GM18520 (cell line): ENCODE measurements at regions not wholly inside any gene's neighbourhood (a gene's known extent, or its start where the extent isn't known, plus 50 kb on each side); places are given as distances from the start of the nearest gene placed in this dataset.
"Not testable (repeated sequence)": the region's sequence is repeated elsewhere in the genome, so short reads cannot be mapped to it uniquely, and the experiment has no call there.

ENCODE experiments used
- ATAC-seq: cut with Tn5 transposase; IDR thresholded peaks from one replicate; pipeline ENCODE4 v1.9.1; 2021; ENCODE audit not compliant: unreplicated experiment

- ATAC-seq = no peak
Measured at GRCh38 chr1:60950224-60951063, 131.9 kb upstream of the NFIA start.

DNA sequence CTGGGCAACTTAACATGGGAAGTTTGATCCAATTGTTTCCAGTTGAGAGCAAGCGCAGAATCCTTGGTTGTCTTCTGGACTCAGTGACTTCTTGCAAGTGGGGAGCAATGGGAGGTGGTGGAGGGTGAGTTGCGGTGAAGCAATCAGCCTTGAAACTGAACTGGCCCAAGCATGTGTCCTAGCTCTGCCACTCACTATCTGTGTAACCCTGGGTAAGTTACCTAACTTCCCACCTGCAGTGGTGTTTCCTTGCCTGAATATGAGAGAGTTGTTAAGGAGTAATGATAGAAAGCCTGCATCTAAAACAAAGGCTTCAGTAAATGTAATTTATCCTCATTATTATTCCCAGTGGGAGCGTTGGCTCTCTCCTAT lies 132.5 kb upstream of the NFIA start:
- ATAC-seq = no peak

DNA sequence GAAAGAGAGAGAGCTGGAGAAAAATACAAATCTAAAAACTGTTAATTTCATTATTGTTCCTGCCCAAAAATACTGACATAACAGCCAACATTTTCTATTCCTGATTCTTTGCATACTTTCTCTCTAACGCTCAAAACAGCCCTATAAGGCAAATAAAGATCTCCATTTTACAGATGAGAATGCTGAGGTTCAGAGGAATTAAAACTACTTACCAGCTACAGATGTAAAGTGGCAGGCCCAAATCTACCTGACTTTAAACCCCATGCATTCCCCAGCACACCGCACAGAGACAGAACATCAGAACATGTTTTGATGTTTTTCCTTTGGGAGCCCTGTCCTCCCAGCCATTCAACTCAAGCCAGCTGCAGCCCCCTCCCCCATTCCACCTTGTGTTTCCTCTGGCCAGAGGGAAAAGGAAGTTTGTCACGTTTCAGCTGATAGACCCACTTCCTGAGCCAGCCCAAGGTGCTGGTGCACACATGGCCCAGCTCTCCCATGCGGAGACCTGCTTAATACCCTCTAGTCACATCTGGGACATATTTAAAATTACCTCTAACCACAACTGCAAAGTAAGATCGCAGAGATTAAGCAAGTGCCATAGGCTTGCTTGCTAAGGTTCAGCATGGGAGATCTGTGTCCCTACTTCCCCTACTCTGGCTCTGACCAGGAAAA lies 133.1 kb upstream of the NFIA start:
- ATAC-seq = no peak

DNA sequence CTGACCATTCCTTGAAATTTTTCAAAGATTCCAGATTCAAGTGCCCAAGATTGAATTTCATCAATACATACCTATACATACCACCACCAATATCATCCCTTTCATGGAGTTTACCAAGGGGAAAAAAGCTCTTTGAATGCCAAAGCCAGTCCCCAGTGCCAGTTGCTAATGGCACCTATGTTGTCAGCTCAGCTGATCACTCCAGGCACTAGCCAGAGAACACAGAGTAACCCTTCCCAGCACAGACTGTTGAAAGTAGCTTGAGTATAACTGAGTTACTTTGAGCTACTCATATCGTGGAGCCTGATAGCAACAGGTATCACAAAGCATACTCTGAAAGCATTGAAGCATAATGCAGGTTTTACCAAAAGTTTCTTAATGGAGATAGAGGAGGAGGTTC lies 133.9 kb upstream of the NFIA start:
- ATAC-seq = no peak

GRCh38 chr1:60947367-60947766 lies 135.0 kb upstream of the NFIA start:
- no peak for ATAC-seq

DNA sequence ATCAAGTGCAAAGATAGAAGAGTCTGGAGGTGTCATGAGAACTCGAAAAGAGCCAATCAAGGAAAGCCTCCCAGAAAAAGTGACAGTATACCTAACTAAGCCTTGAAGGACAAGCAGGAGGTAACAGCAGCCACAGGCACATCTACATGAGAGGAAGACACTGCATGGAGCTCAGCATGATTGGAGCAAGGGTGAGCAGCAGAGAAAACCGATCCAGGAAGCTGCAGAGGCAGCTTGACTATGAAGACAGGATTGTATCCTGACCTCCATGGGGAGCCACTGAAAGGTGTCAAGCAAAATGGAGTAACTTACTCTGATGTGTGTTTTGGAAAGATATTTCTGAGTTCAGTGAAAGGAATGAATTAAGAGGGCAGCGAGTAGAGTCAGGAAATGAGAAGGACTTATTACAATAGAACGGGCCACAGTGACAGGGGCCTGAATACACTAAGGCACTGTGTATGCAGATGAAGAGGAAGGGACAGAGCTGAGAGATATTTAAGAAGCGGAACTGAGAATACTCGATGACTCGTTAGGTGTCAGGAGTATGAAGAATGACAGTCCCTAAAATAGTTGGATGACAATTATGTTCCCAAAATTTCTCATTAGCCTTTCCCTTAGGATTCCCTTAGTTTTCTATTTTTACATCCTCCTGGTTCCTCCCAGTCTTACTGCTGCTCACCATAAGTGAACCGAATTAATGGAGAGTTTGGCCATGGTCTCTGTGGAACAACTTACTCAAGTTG lies 139.3 kb upstream of the NFIA start:
- ATAC-seq = peak; percentile 93

- ATAC-seq = no peak
Measured at GRCh38 chr1:60942291-60942690, 140.1 kb upstream of the NFIA start.

GRCh38 chr1:60940685-60941084 lies 141.7 kb upstream of the NFIA start:
- not testable (repeated sequence) for ATAC-seq

DNA sequence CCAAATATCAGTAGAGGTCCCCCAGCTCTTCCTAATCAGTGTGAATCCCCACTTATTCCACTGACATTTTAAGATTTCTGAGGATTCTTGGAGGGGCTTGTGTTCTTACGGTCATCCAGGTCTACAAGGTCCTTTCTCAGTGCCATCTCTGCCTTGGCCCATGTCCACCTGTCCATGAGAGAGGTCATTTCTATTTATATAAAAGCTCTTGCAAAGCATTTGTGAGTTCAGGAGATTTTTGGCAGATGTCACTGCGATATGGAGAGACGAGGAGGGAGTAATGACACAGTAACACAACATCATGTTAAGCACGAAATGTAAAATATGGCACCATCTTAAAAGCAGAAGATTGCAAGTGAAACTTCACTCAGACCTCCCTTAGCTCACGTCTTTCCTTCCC lies 144.6 kb upstream of the NFIA start:
- no peak for ATAC-seq

DNA sequence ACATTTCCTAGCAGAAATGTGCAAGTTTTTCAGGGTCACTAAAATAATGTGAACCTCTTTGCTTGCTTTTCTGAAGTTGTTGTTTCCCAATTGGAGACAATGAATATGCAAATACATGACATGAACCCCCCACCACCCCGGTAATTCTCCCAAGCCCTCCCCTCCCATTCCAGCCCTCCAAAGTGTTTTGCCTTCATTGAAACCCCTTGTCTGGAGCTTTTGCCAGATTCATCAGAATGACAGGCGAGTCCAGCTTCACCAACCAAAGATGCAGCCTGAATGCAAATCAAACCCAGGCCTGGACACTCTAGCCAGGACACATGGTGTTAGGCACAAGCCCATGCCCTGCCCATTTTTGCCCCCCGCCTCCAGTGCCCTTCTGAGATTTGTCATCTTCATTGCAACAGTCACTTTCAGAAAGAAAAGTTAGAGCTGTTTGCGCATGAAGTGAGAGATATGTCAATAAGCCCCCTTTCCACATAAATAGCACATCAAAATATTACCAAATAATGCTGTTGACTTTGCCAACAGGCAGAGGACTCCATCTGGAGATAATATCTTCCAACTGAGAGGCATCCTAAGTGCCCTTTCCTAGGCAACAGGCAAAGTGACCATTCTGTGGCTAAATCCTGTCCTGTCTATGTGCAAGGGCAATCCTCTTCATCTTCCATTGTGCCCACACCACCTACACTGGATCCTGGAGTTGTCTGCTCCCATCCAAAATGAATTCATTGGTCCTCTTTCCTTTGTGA lies 145.6 kb upstream of the NFIA start:
- ATAC-seq = no peak

DNA sequence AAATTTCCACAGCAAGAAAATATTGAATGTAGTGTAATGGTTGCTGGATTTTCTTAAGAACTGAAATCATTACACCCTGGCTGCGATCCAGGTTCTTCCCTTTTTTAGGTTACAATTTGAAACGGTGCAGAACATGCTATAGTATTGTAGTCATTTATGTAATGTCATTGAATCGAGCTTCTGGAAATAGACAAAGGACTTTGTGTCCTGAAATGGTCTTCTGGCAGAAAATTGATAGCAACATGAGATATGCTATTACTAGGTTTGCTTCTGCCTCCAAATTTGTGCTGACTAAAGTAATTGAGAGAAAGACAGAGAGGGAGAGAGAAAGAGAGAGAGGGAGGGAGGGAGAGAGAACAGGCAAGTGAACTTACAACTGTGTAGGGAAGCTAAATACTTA lies 146.2 kb upstream of the NFIA start:
- no peak for ATAC-seq

DNA sequence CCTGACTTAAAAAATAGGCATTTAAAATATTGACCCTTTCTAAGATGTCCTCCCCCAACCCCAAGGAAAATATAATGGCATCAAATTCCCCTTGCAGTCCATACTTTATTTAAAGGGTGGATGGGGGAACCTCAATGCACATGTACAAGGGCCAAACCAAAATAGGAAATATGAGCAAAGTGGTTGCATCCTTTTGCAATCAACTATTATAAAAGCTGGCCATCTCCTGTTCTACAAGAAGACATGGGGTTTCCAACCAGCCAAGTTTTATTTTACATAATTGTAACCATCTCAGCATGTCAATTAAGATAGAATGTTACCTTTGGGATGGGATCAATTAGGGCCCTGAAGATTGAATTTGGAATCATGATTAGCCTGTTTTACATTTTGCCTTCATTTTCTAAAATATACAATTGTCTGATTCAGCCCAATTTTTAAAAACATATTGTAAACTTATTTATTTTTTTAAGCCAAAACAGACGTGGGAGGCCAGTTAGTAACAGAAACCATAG lies 146.7 kb upstream of the NFIA start:
- no peak for ATAC-seq

GRCh38 chr1:60930130-60930529 lies 152.2 kb upstream of the NFIA start:
- no peak for ATAC-seq

- ATAC-seq = no peak
Measured at GRCh38 chr1:60924964-60925798, 157.2 kb upstream of the NFIA start.

- no peak for ATAC-seq
Measured at GRCh38 chr1:60924165-60924564, 158.2 kb upstream of the NFIA start.

DNA sequence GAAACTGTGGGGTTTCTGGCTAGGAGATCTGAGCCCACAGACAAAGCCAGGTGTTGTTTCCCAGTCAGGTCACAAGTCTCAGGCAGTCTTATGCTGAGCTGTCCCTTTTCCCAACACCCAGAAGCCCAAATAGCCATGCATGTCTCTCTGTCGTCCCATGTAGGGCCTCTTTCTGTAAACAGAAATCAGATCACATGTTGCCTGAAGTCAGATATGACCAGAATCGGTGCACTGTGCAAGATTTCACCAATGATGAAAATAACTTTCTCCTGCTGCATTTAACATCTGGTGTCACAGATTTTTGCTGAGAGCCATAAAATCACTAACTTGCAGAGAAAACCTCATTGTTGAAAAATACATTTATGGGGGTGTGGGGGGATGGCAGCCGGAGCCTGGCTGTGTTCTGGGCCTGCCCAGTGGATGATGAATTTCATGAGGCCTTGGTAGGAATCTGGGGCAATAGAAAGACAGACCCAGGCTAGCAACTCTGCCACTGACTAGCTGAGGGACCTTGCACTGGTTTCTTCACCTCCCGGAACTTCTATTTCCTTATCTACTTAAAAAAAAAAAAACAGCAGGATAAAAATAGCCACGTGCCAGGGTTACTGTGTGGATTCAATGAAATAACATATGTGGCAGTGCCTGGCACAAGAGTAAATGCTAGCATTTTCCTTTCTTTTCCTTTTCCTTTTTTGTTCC lies 158.8 kb upstream of the NFIA start:
- no peak for ATAC-seq

DNA sequence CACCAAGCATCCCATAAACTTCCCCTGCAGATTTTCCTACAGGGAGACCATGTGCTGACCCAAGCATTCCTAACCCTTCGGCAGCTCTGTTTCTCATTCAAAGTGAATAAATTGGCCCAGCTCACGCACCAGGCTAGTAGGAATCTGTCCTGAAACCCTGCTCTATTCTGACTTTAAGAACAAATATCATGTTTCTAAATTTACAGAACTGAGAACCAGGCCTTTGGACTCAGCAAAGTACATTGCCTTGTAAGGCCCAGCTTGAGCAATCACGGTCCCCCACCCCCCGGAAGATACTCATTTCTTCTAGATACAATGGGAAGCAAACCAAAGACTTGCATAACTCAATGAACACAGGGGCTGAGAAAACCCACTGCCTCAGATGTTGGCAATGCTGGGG lies 160.1 kb upstream of the NFIA start:
- no peak for ATAC-seq

GRCh38 chr1:60921175-60921574 lies 161.2 kb upstream of the NFIA start:
- ATAC-seq = no peak

DNA sequence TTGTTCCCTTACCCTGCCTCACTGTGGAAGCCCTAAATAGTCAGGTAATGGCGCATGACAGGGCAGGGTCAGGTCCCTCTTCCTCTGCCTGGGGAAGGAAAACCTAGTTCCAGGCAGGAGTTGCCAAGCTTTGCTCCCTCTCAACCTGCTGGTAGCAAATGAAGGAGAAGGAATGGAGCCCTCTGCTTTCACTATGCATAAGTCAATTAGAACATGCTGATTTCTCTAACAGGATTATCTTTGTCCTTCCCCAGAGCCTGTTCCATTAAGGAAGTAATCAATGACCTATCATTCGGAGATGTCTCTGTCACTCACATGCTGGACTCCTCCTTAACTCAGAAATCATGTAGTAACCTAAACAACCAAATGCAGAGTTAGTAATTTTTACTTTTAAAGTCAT lies 161.8 kb upstream of the NFIA start:
- no peak for ATAC-seq

DNA sequence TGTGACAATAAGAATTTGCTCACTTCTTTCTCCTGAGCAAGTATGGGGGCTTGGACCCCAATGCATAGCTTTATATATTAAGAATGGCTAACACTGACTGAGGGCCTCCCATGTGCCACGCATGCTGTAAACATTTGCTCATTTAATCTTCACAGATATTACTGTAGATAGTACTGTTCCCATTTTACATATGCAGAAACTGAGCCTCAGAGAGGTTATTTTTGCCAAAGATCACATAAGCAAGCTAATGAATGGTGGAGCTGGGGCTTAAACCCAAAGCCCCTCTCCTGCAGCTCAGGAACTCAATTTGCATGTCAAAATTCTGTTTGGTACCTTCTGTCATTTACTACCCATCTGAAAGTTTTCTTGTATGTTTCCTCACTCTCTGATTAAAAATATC lies 163.5 kb upstream of the NFIA start:
- no peak for ATAC-seq
